ENCODE measurements at regions not wholly inside any gene's neighbourhood (a gene's known extent, or its start where the extent isn't known, plus 50 kb on each side); places are given as distances from the start of the nearest gene placed in this dataset.

- no peak for TF ChIP-seq FOXA1 (IDR thresholded peaks at IDR 0.05)
- no peak for TF ChIP-seq HNF4G (IDR thresholded peaks at IDR 0.05)
- TF ChIP-seq MAX (IDR thresholded peaks at IDR 0.05): no peak
- Histone ChIP-seq H3K36me3 (ENCODE audit: control insufficient read depth in 4 of 4, insufficient read depth in 3 of 4, low read depth in 1 of 4, low read length in 3 of 4) (no peaks in the 10 kb centered on the region), H3K9me3 (ENCODE audit: control insufficient read depth in 4 of 4, low read length in 3 of 4) (peaks cover 0 to 5% (median 3%) of the 10 kb centered on the region in 4 donors), H3K9ac (ENCODE audit: low read depth in 1 of 2, low read length in 2 of 2) (no peak overlapping the region), H3K4me1 (ENCODE audit: control insufficient read depth in 4 of 4, insufficient read depth in 4 of 4, low read length in 3 of 4) (peaks cover 0 to 4% (median 0%) of the 10 kb centered on the region in 4 donors), H3K4me3 (ENCODE audit: low read depth in 1 of 3, low read length in 3 of 3) (no peak overlapping the region), H3K27me3 (ENCODE audit: control insufficient read depth in 4 of 4, insufficient read depth in 4 of 4, low read length in 3 of 4) (peaks cover 0 to 6% (median 2%) of the 10 kb centered on the region in 4 donors), H3K27ac (ENCODE audit: low read depth in 1 of 2, low read length in 2 of 2) (no peak overlapping the region)
- no peak for DNase-seq (ENCODE audit: low spot score)
- WGBS: 61% methylated on average over 4 of the region's 4 CpGs
Measured at GRCh38 chr9:534886-535285, 306.6 kb upstream of the DMRT1 start.

GRCh38 chr9:535356-535755 lies 306.1 kb upstream of the DMRT1 start:
- Histone ChIP-seq H3K36me3 (ENCODE audit: control insufficient read depth in 4 of 4, insufficient read depth in 3 of 4, low read depth in 1 of 4, low read length in 3 of 4) (no peaks in the 10 kb centered on the region), H3K4me3 (ENCODE audit: low read depth in 1 of 3, low read length in 3 of 3) (no peak overlapping the region), H3K4me1 (ENCODE audit: control insufficient read depth in 4 of 4, insufficient read depth in 4 of 4, low read length in 3 of 4) (peaks cover 0 to 4% (median 0%) of the 10 kb centered on the region in 4 donors), H3K9me3 (ENCODE audit: control insufficient read depth in 4 of 4, low read length in 3 of 4) (peaks cover 0 to 5% (median 3%) of the 10 kb centered on the region in 4 donors), H3K27ac (ENCODE audit: low read depth in 1 of 2, low read length in 2 of 2) (no peak overlapping the region), H3K27me3 (ENCODE audit: control insufficient read depth in 4 of 4, insufficient read depth in 4 of 4, low read length in 3 of 4) (peaks cover 0 to 6% (median 3%) of the 10 kb centered on the region in 4 donors), H3K9ac (ENCODE audit: low read depth in 1 of 2, low read length in 2 of 2) (no peak overlapping the region)
- DNase-seq (ENCODE audit: low spot score): no peak
- 79% methylated on average over 4 of the region's 4 CpGs for WGBS
- TF ChIP-seq NR2F2 (IDR thresholded peaks at IDR 0.05): no peak
- TF ChIP-seq, protein P1, sequence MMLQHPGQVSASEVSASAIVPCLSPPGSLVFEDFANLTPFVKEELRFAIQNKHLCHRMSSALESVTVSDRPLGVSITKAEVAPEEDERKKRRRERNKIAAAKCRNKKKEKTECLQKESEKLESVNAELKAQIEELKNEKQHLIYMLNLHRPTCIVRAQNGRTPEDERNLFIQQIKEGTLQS (IDR thresholded peaks at IDR 0.05): no peak
- no peak for TF ChIP-seq SP1 (IDR thresholded peaks at IDR 0.05)
- TF ChIP-seq, protein P2, sequence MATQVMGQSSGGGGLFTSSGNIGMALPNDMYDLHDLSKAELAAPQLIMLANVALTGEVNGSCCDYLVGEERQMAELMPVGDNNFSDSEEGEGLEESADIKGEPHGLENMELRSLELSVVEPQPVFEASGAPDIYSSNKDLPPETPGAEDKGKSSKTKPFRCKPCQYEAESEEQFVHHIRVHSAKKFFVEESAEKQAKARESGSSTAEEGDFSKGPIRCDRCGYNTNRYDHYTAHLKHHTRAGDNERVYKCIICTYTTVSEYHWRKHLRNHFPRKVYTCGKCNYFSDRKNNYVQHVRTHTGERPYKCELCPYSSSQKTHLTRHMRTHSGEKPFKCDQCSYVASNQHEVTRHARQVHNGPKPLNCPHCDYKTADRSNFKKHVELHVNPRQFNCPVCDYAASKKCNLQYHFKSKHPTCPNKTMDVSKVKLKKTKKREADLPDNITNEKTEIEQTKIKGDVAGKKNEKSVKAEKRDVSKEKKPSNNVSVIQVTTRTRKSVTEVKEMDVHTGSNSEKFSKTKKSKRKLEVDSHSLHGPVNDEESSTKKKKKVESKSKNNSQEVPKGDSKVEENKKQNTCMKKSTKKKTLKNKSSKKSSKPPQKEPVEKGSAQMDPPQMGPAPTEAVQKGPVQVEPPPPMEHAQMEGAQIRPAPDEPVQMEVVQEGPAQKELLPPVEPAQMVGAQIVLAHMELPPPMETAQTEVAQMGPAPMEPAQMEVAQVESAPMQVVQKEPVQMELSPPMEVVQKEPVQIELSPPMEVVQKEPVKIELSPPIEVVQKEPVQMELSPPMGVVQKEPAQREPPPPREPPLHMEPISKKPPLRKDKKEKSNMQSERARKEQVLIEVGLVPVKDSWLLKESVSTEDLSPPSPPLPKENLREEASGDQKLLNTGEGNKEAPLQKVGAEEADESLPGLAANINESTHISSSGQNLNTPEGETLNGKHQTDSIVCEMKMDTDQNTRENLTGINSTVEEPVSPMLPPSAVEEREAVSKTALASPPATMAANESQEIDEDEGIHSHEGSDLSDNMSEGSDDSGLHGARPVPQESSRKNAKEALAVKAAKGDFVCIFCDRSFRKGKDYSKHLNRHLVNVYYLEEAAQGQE (IDR thresholded peaks at IDR 0.05): no peak
- no peak for TF ChIP-seq HNF4A (conservative IDR thresholded peaks at IDR 0.05)
- TF ChIP-seq RAD21 (IDR thresholded peaks at IDR 0.05): no peak
- no peak for TF ChIP-seq RXRA (IDR thresholded peaks at IDR 0.05)
- TF ChIP-seq FOXA2 (IDR thresholded peaks at IDR 0.05): no peak
- TF ChIP-seq EGR1 (IDR thresholded peaks at IDR 0.05; ENCODE audit: low read depth in 2 of 2): no peak
- no peak for TF ChIP-seq FOXA1 (IDR thresholded peaks at IDR 0.05)
- no peak for TF ChIP-seq MAX (IDR thresholded peaks at IDR 0.05)
- TF ChIP-seq TAF1 (conservative IDR thresholded peaks at IDR 0.05): no peak
- TF ChIP-seq YY1 (IDR thresholded peaks at IDR 0.05): no peak
- no peak for TF ChIP-seq GABPA (IDR thresholded peaks at IDR 0.05 in 1 of 2, conservative IDR thresholded peaks at IDR 0.05 in 1 of 2)
